SK-N-SH treated with all-trans-retinoic acid at 6 μM for 48 hours (cell line): ENCODE measurements at regions not wholly inside any gene's neighbourhood (a gene's known extent, or its start where the extent isn't known, plus 50 kb on each side); places are given as distances from the start of the nearest gene placed in this dataset.

ENCODE experiments used
- BACH2 ChIP-seq: fragments of 250-450 bp; sonication (Bioruptor Pico); IDR thresholded peaks from 2 replicates; pipeline ENCODE4 v1.9.0; 2021; ENCODE audit warnings: mild to moderate bottlenecking, borderline replicate concordance
- ISL1 ChIP-seq: fragments of 250-450 bp; sonication (Bioruptor Pico); IDR thresholded peaks from 2 replicates; pipeline ENCODE4 v2.1.2; 2022; ENCODE audit warnings: mild to moderate bottlenecking, moderate library complexity
- PPARA ChIP-seq: fragments of 250-450 bp; sonication (Bioruptor Pico); IDR thresholded peaks from 2 replicates; pipeline ENCODE4 v1.5.0; 2020; ENCODE audit warnings: mild to moderate bottlenecking, borderline replicate concordance
- TF ChIP-seq, protein P1 (sequence below): fragments of 250-450 bp; sonication (Bioruptor Pico); IDR thresholded peaks from 2 replicates; pipeline ENCODE4 v1.5.0; 2020; ENCODE audit warnings: mild to moderate bottlenecking, moderate library complexity

DNA sequence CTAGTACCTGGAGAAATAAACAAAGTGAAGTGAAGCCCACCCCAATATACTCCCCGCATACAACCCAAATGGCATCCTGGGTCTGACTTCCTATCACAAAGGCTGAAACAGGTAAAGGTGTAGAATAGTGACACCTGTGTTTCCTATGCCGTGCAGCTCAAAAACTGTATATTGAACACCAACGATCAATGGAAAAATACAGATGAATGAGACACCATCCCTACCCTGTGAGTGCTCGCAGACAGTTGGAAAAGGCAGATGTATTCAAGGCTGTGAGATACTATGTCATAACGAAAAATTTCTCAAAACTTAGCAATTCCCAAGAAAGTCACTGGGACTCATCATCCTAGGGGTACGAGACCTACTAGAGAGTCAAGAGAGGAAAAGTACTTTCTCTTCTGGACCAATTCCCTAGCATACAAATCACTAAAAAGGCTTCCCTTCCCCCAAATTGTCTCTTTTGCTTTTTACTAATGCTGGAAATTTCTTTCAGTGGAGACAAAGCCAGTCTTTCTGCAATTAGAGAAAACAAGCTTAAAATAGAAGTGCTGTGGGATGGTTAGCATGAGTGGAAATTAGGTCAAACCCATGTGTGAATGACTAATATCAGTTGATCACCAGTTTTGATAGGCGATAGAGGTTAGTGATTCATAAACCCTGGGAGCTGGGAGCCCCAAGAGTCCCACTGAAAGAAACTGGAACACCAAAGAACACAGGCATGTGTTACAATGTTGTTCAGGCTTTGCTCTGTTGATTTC is 249.7 kb downstream of the SPTSSA start:
- no peak for TF ChIP-seq PPARA (CRISPR knock-in tag)
- TF ChIP-seq, protein P1, sequence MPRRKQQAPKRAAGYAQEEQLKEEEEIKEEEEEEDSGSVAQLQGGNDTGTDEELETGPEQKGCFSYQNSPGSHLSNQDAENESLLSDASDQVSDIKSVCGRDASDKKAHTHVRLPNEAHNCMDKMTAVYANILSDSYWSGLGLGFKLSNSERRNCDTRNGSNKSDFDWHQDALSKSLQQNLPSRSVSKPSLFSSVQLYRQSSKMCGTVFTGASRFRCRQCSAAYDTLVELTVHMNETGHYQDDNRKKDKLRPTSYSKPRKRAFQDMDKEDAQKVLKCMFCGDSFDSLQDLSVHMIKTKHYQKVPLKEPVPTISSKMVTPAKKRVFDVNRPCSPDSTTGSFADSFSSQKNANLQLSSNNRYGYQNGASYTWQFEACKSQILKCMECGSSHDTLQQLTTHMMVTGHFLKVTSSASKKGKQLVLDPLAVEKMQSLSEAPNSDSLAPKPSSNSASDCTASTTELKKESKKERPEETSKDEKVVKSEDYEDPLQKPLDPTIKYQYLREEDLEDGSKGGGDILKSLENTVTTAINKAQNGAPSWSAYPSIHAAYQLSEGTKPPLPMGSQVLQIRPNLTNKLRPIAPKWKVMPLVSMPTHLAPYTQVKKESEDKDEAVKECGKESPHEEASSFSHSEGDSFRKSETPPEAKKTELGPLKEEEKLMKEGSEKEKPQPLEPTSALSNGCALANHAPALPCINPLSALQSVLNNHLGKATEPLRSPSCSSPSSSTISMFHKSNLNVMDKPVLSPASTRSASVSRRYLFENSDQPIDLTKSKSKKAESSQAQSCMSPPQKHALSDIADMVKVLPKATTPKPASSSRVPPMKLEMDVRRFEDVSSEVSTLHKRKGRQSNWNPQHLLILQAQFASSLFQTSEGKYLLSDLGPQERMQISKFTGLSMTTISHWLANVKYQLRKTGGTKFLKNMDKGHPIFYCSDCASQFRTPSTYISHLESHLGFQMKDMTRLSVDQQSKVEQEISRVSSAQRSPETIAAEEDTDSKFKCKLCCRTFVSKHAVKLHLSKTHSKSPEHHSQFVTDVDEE (CRISPR knock-in tag), result no peak
- no peak for TF ChIP-seq ISL1 (CRISPR knock-in tag)
- no peak for TF ChIP-seq BACH2 (CRISPR knock-in tag)
